COR-L47 (cell line): ENCODE measurements at regions not wholly inside any gene's neighbourhood (a gene's known extent, or its start where the extent isn't known, plus 50 kb on each side); places are given as distances from the start of the nearest gene placed in this dataset.

Experiments used
- DNase-seq: peaks from one replicate; lab custom pipeline; 2025; lab: John Stamatoyannopoulos, UW

GRCh38 chr12:107553211-107553765, 132.3 kb upstream of the PWP1 start:
- DNase-seq, result no peak

- DNase-seq, result no peak
Observed at GRCh38 chr12:107554941-107555340, 130.7 kb upstream of the PWP1 start.

- DNase-seq, result no peak
Observed at GRCh38 chr12:107557026-107557425, 128.6 kb upstream of the PWP1 start.

- DNase-seq, result no peak
Observed at GRCh38 chr12:107557589-107558100, 128.0 kb upstream of the PWP1 start.

DNA sequence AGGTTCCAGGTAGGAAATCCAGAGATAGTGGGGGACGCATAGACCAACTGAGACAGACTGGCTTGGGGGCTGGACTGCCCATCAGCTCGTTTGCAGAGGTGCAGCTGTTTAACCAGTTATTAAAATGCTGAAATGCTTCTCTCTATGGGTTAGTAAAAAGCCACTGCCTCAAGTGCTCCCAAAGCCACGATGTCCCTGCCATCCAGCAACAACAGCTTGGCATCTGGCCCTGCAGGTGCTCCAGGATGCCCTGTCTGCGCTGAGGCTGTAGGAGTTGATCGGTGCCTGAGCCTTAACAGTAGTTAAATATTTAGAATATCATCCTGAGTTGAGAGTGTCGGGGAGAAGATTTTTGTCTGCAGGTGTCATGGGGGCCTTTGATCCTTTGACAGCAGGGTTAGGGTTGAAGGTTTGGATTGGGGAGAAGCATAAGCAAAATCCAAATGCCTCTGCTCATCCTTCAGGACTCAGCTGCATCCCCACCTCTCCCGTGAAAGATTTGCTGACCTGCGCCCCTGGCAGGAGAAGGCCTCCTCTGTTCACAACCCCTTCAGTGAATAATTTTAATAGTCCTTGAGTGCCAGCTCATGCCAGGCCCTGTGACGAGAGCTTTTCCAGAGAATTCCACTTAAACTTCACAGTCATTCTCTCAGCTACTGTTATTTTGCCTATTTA, 127.3 kb upstream of the PWP1 start:
- no peak for DNase-seq

DNA sequence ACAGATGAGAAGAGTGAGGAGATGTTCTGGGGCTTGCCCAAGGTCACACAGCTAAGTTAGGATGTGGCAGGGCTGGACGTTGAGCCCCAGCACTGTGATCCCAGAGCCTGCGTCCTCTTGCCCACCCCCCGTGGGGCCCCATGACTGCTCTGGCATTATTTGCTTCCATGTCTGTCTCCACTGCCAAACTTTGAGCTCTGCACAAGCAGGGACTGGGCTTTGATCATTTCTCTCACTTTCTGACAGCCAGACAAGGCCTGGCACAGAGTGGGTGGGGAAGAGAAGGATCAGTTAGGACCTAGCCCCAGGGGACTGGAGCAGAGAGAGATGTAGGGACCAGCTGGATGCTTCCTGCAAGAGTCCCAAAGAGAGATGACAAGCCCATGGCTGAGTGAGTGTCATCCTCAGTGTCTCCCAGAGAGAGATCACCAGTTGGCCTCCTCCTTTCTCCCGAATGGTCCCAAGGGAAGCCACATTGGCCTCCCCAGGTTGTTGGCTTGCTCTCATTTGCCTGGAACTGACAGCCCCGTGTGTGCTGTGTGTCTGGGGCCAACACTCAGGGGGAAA, 126.7 kb upstream of the PWP1 start:
- DNase-seq, result no peak

DNA sequence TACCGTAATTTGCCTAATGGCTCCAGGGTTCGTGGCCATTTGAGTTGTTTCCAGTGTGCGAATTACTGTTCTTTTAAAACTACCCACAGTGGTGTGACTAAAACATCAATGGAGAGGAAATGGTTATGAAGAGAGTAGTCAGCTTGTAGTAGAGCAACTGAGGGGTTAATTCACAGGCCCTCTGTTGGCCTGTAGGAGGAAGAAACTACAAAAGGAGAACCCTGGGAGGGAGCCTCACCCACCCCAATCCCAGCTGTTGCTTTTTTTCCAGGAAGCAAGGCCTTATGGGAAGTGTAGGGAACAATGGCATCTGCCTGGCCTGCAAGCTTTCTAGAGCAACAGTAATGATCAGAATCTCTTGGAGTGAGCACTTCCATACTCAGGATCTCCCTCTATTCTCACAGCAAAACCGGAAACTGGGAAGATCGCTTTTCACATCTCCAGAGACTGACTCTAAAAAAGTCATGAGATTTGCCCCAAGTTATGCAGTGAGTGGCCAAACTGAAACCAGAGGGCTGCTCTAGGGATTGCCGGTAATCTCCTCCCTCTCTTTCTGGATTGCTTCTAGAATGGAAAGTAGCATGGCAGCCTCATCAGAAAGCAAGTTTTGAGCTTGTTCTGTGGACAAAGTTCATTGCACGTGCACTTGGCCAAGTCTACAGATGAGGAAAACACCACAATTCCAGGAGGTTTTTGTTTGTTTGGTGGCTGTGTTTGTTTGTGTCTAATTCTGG, 125.3 kb upstream of the PWP1 start:
- no peak for DNase-seq

GRCh38 chr12:107560899-107561285, 124.7 kb upstream of the PWP1 start:
- no peak for DNase-seq

GRCh38 chr12:107564946-107565345, 120.7 kb upstream of the PWP1 start:
- peak; percentile 59 for DNase-seq

GRCh38 chr12:107565551-107565950, 120.0 kb upstream of the PWP1 start:
- no peak for DNase-seq

GRCh38 chr12:107567876-107568619, 117.6 kb upstream of the PWP1 start:
- DNase-seq, result no peak

- DNase-seq, result no peak
Observed at GRCh38 chr12:107568718-107569117, 116.9 kb upstream of the PWP1 start.

- peak; percentile 4 for DNase-seq
Observed at GRCh38 chr12:107570721-107571120, 114.9 kb upstream of the PWP1 start.

- DNase-seq, result no peak
Observed at GRCh38 chr12:107571492-107571891, 114.1 kb upstream of the PWP1 start.

- no peak for DNase-seq
Observed at GRCh38 chr12:107574691-107575090, 110.9 kb upstream of the PWP1 start.

- DNase-seq, result no peak
Observed at GRCh38 chr12:107580750-107581618, 104.6 kb upstream of the PWP1 start.

DNA sequence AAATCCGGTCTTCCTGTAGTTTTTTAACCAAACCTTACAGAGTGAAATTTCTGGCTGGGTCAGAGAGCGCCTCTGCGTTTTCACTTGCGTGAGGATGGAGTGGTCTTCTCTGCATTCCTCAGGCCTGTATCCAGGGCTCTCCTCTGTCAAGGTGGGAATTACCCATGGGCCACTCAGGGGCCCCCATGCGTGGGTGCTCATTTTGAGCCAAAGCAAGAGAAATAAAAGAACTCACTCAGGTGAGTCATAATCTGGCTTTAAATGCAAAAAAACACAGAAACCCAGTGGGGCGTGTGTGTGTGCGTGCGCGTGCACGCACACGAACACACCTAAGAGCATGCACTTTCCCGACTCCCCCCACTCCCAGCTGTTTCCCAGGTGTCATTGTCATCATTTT, 104.0 kb upstream of the PWP1 start:
- DNase-seq, result no peak

DNA sequence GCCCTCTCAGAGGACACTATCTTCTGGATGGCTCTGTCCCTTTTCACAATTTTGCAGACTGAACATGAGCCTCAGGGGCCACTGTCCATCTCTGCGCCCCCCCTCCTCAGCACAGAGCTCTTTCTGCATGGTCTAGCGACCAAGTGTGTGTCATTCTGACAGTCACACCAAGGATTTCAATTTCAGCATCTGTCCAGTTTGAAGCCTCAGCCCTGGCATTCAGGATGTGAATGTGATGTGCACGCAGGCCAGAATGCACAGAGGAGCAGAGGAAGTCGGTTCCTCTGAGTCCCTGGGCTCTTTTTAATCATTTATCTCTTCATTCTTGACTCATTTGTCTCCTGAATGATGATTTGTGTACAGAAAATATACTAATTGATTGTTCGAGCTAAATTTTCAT, 102.0 kb upstream of the PWP1 start:
- no peak for DNase-seq

DNA sequence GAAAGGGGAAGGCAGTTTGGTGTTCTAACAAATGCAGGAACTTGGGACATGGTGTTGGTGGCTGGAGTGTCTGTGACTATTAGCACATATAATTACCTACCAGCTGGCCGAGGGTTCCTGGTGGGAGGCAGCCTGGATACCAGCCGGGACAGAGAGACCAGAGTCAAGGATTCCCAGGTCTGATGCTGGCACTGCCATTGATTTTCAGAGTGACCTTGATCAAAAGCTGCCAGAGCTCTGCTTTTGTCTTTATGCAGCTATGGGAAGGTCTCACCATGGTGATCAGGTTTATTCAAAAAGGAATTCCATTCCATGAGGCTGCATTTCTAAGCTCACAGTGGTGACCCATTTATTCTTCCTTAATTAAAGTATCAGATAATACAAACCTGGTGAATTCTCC, 101.0 kb upstream of the PWP1 start:
- peak; percentile 7 for DNase-seq

DNA sequence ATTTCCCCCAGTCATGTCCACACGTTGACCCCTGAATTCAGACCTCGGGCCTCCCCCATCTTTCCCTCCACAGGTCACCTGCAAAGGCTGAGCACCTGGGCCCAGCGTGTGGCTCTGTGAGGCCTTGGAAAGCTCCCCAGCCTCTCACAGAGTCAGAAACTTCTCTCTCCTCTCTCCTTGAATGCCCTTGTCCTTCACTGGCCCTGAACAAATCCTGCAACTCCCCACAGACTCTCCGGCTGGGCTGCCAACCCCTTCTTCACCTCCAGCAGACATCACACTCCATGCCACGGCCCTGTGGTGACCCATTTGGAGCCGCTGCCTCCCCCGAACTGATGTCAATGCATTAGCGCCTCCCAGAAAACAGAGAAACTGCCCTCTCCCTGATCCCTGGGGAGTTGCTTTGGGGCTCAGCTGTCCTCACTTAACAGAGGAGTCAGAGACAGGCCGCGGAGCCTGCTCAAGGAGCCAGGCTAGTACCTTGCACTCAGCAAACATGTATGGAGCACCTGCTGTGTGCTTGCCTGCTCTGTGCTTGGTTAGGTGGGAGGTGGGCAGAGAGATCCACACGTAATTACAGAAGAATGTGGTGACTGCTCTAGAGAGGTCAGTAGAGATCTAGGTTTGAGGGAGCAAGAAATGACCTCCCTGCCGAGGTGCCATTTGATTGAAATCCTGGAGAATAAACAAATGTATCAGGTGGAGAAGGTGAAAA, 99.2 kb upstream of the PWP1 start:
- DNase-seq, result no peak

DNA sequence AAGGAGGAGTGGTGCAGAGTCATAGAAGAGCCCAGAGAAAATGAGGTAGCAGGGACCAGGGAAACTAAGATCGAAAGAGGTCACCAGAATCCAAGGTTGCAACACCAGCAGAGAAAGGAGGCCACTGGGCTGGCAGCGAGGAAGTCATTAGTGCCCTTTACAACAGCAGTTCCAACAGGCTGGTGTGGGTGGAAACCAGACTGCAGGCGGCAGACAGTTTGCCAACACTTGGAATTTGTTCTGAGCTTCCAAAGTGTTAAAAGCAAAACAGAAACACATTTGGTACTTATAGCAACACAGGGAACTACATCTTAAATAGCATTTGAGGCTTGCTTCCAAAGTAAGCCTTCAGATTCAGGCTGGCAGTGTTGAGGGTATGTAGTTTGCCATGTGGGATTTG, 95.2 kb upstream of the PWP1 start:
- no peak for DNase-seq
